GM12878 (cell line): ENCODE measurements at regions not wholly inside any gene's neighbourhood (a gene's known extent, or its start where the extent isn't known, plus 50 kb on each side); places are given as distances from the start of the nearest gene placed in this dataset.

Experiments
- ATF2 ChIP-seq: IDR thresholded peaks from 2 replicates; pipeline ENCODE4 v1.6.1; 2012; ENCODE audit warnings: low read length, inconsistent platforms
- ATF7 ChIP-seq: fragments of 450-650 bp; IDR thresholded peaks from 2 replicates; pipeline ENCODE4 v1.6.1; 2016; ENCODE audit warnings: low read depth, mild to moderate bottlenecking
- BACH1 ChIP-seq: fragments of 450-650 bp; IDR thresholded peaks from 2 replicates; pipeline ENCODE4 v1.6.1; 2017; ENCODE audit warnings: mild to moderate bottlenecking, borderline replicate concordance
- CBFB ChIP-seq: IDR thresholded peaks from 2 replicates; pipeline ENCODE4 v1.6.1; 2016; ENCODE audit warnings: antibody characterized with exemption, low read depth
- CEBPB ChIP-seq, 2 experiments: fragments of 150-350 bp in 1 of 2; IDR thresholded peaks; 2 replicates each; pipeline ENCODE4 v1.6.1; 2012 to 2014; ENCODE audit warnings: low read depth in 2 of 2, low read length in 2 of 2, borderline replicate concordance in 1 of 2, inconsistent platforms in 1 of 2
- CUX1 ChIP-seq: IDR thresholded peaks from 2 replicates; pipeline ENCODE4 v1.6.1; 2012; ENCODE audit warnings: improper control_type of control experiment, low read depth, low read length; ENCODE audit not compliant: insufficient replicate concordance
- DPF2 ChIP-seq: fragments of 450-650 bp; IDR thresholded peaks from 2 replicates; pipeline ENCODE4 v1.6.1; 2017; ENCODE audit warnings: mild to moderate bottlenecking
- E2F4 ChIP-seq: IDR thresholded peaks from 2 replicates; pipeline ENCODE4 v1.6.1; 2012; ENCODE audit warnings: low read depth, low read length, improper control_type of control experiment
- EED ChIP-seq: sonication (generic); IDR thresholded peaks from 2 replicates; pipeline ENCODE4 v1.6.1; 2016; ENCODE audit warnings: antibody characterized with exemption, low read depth
- HDAC6 ChIP-seq: fragments of 200-600 bp; sonication (generic); IDR thresholded peaks from one replicate; pipeline ENCODE4 v1.8.0; 2017; ENCODE audit warnings: antibody characterized with exemption; ENCODE audit not compliant: unreplicated experiment
- IKZF2 ChIP-seq, 2 experiments: fragments of 450-650 bp; IDR thresholded peaks; 2 replicates each; pipeline ENCODE4 v1.6.1; 2017; ENCODE audit warnings: mild to moderate bottlenecking in 2 of 2, moderate library complexity in 2 of 2
- PAX5 ChIP-seq: IDR thresholded peaks from 2 replicates; pipeline ENCODE4 v1.6.1; 2011; ENCODE audit warnings: low read depth, low read length, borderline replicate concordance
- RAD51 ChIP-seq: fragments of 450-650 bp; IDR thresholded peaks from 2 replicates; pipeline ENCODE4 v1.6.1; 2016; ENCODE audit warnings: moderate library complexity, mild to moderate bottlenecking, inconsistent platforms
- RB1 ChIP-seq: fragments of 450-650 bp; formaldehyde crosslinking; IDR thresholded peaks from 2 replicates; pipeline ENCODE4 v1.6.1; 2017; ENCODE audit warnings: mild to moderate bottlenecking, borderline replicate concordance
- RELB ChIP-seq: fragments of 450-650 bp; IDR thresholded peaks from 2 replicates; pipeline ENCODE4 v1.6.1; 2017; ENCODE audit warnings: low read depth, mild to moderate bottlenecking, moderate library complexity
- SIN3A ChIP-seq: IDR thresholded peaks from 2 replicates; pipeline ENCODE4 v1.6.1; 2012; ENCODE audit warnings: low read depth, low read length, improper control_type of control experiment
- ZNF217 ChIP-seq: fragments of 450-650 bp; IDR thresholded peaks from 2 replicates; pipeline ENCODE4 v1.6.1; 2017; ENCODE audit warnings: antibody characterized with exemption, mild to moderate bottlenecking

GRCh38 chr7:131031099-131031868 lies 296.4 kb upstream of the MKLN1 start (continued):
- TF ChIP-seq CUX1 (peak; percentile 36), IKZF2 (IDR thresholded peaks at IDR 0.05) (peak; percentile 81 to 87), BACH1 (peak; percentile 91; the same call in 1 of the 2 replicates), RELB (peak; percentile 98), E2F4 (no peak), CBFB (peak; percentile 49; the same call in 1 of the 2 replicates), CEBPB (IDR thresholded peaks at IDR 0.05; ENCODE audit: borderline replicate concordance in 1 of 2, low read depth in 2 of 2, low read length in 2 of 2) (peak in 1 of 2 experiments; percentile 75; a peak in 1 of 4 replicates), RAD51 (peak; percentile 34; the same call in 1 of the 2 replicates), ZNF217 (peak; percentile 95; the same call in 1 of the 2 replicates), SIN3A (no peak), ATF2 (peak; percentile 98), PAX5 (peak; percentile 82; the same call in 1 of the 2 replicates), ATF7 (peak; percentile 88), HDAC6 (no peak), DPF2 (peak; percentile 98), RB1 (no peak), EED (peak; percentile 50; the same call in 1 of the 2 replicates)
